ENCODE measurements at regions not wholly inside any gene's neighbourhood (a gene's known extent, or its start where the extent isn't known, plus 50 kb on each side); places are given as distances from the start of the nearest gene placed in this dataset.

DNA sequence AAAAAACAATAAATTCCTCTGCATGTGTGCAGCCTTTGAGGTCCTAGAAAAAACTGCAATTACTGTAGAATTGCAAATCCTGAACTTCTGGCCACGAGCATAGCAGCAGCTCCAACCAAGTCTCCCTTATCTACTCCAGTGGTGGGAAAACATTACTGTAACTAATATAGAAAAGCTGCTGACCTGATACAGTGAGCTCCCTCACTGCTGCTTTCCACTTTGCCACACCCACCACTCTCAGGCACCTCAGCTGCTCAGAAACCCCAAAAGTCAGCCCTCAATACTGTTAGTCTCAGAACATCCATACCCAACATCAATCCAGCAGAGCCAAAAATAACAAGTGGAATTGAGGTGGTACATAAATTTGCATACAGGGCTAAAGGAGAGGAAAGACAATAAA is 192.5 kb downstream of the POU4F1 start:
- no peak overlapping the region for H3K27ac ChIP-seq
- TF ChIP-seq EZH2 (IDR thresholded peaks at IDR 0.05) (no peak), POLR2AphosphoS5 (IDR thresholded peaks at IDR 0.05; ENCODE audit: borderline replicate concordance, low read depth, low read length) (no peak), FOXP2 (optimal IDR thresholded peaks at IDR 0.05; ENCODE audit: control extremely low read depth, extremely low read length, insufficient read depth) (no peak)
- no peaks in the 10 kb centered on the region for H3K9me3 ChIP-seq (ENCODE audit: low read depth, low read length)
- H3K36me3 ChIP-seq (ENCODE audit: insufficient read depth, low read length), result no peaks in the 10 kb centered on the region
- H3K4me3 ChIP-seq, result no peak overlapping the region
- DNase-seq (ENCODE audit: low read depth, low spot score), result no peak
- no peak overlapping the region for H3K9ac ChIP-seq (ENCODE audit: insufficient read length)

DNA sequence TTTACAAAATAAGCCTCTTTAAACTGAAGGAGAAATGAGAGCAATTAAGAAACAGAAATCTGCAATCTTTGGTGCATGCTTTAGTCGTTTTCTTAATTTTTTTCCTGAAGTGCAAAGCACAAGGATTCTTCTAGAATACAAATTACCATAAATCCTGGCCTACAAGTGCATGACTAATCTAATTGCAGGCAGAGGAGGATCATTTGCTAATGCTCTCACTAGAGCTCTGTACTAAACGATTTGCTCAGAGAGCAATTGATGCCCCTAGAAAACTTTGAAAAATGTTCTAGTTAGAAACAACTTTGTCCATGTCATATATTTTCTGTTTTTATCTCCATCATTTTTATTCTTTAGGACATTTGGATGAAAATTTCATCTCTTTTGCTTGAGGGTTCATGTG is 193.2 kb downstream of the POU4F1 start:
- Histone ChIP-seq H3K9me3 (ENCODE audit: low read depth, low read length) (no peaks in the 10 kb centered on the region), H3K4me3 (no peak overlapping the region), H3K9ac (ENCODE audit: insufficient read length) (no peak overlapping the region), H3K27ac (no peak overlapping the region), H3K36me3 (ENCODE audit: insufficient read depth, low read length) (no peaks in the 10 kb centered on the region)
- no peak for DNase-seq (ENCODE audit: low read depth, low spot score)
- no peak for TF ChIP-seq FOXP2 (optimal IDR thresholded peaks at IDR 0.05; ENCODE audit: control extremely low read depth, extremely low read length, insufficient read depth)
- TF ChIP-seq EZH2 (IDR thresholded peaks at IDR 0.05), result no peak
- TF ChIP-seq POLR2AphosphoS5 (IDR thresholded peaks at IDR 0.05; ENCODE audit: borderline replicate concordance, low read depth, low read length), result no peak

DNA sequence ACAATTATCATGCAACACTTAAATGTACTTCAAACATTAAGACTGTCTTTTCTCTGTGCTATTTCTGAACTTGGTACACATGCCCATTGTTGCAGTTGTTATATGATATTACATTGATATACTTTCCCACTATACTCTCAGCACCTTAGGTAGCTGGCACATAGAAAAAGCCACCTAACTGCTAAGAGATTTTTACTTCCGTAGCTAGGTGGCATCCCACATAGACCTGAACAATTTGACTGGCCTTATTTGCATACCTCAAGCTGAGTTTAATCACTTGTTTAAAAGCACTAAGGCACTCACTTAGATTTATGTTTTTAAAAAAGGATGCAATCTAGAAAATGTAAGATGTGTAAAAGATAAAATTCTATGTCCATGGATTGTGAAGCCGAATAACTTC is 194.2 kb downstream of the POU4F1 start:
- H3K9me3 ChIP-seq (ENCODE audit: low read depth, low read length), result no peaks in the 10 kb centered on the region
- H3K9ac ChIP-seq (ENCODE audit: insufficient read length), result no peak overlapping the region
- H3K4me3 ChIP-seq, result no peak overlapping the region
- no peak for DNase-seq (ENCODE audit: low read depth, low spot score)
- no peak for TF ChIP-seq EZH2 (IDR thresholded peaks at IDR 0.05)
- no peak for TF ChIP-seq FOXP2 (optimal IDR thresholded peaks at IDR 0.05; ENCODE audit: control extremely low read depth, extremely low read length, insufficient read depth)
- no peak for TF ChIP-seq POLR2AphosphoS5 (IDR thresholded peaks at IDR 0.05; ENCODE audit: borderline replicate concordance, low read depth, low read length)
- H3K27ac ChIP-seq, result no peak overlapping the region
- no peaks in the 10 kb centered on the region for H3K36me3 ChIP-seq (ENCODE audit: insufficient read depth, low read length)

DNA sequence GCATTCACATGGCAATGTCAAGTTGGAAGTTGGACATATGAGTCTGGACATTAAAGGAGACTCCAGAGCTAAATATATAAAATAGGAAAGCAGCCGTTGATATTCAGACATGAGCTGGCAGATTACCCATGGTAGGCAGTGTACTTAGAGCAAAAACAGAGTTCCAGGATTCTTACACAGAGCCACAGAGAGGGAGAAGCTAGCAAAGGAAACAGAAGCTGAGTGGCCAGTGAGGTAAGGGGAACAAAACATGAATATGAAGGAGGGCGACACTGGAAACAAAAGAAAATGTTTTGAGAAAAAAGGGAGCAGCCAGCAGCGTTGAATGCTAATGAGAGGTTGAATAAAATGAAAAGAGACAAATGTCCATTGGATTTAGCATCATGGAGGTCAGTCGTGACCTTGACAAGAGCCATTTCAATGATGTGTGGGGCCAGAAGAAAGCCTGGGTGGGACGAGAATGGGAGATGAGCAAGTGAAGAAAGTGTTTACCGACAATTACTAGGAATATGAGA is 198.4 kb downstream of the POU4F1 start:
- H3K4me3 ChIP-seq, result no peak overlapping the region
- no peak for DNase-seq (ENCODE audit: low read depth, low spot score)

DNA sequence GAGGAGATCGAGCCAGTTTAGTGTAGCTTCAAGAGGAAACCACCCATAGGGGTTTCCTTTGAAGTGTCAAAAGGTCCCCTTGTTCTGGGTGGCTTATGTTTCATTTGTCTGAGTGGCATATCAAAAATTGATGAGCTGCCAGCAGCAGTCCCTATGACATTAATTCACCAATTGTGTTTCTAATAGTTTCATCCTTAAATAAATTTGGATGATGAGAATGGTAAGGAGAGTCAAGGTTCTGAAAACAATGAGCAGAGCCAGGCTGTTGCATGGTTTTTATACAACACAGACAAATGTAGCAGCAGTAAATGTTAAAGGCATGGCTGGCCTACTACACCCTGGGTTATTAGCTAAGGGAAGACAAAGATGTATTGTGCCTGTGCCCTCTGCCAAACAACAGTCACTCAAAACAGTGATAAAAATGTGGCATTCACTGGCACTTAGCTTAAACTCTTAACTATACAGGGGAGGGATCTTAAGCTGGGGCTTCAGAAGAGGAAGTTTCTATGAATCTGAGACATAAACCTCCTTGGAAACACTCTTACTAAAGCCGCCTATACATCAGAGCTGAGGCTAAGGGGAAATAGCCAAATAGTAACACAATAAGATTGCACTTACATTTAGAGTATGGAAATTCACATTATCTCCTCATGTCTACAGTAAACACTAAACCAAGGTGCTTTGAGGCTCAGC is 200.5 kb downstream of the POU4F1 start:
- Histone ChIP-seq H3K4me3 (no peak overlapping the region), H3K9ac (ENCODE audit: insufficient read length) (no peak overlapping the region), H3K9me3 (ENCODE audit: low read depth, low read length) (no peaks in the 10 kb centered on the region), H3K27ac (no peak overlapping the region), H3K36me3 (ENCODE audit: insufficient read depth, low read length) (no peaks in the 10 kb centered on the region)
- DNase-seq (ENCODE audit: low read depth, low spot score), result no peak
- no peak for TF ChIP-seq POLR2AphosphoS5 (IDR thresholded peaks at IDR 0.05; ENCODE audit: borderline replicate concordance, low read depth, low read length)
- TF ChIP-seq EZH2 (IDR thresholded peaks at IDR 0.05), result no peak
- TF ChIP-seq FOXP2 (optimal IDR thresholded peaks at IDR 0.05; ENCODE audit: control extremely low read depth, extremely low read length, insufficient read depth), result no peak

More for the DNA sequence above, 198.4 kb downstream of the POU4F1 start:
- no peak overlapping the region for H3K9ac ChIP-seq (ENCODE audit: insufficient read length)
- no peak overlapping the region for H3K27ac ChIP-seq
- no peaks in the 10 kb centered on the region for H3K9me3 ChIP-seq (ENCODE audit: low read depth, low read length)
- no peaks in the 10 kb centered on the region for H3K36me3 ChIP-seq (ENCODE audit: insufficient read depth, low read length)
- TF ChIP-seq POLR2AphosphoS5 (IDR thresholded peaks at IDR 0.05; ENCODE audit: borderline replicate concordance, low read depth, low read length), result no peak
- TF ChIP-seq FOXP2 (optimal IDR thresholded peaks at IDR 0.05; ENCODE audit: control extremely low read depth, extremely low read length, insufficient read depth), result no peak
- no peak for TF ChIP-seq EZH2 (IDR thresholded peaks at IDR 0.05)

DNA sequence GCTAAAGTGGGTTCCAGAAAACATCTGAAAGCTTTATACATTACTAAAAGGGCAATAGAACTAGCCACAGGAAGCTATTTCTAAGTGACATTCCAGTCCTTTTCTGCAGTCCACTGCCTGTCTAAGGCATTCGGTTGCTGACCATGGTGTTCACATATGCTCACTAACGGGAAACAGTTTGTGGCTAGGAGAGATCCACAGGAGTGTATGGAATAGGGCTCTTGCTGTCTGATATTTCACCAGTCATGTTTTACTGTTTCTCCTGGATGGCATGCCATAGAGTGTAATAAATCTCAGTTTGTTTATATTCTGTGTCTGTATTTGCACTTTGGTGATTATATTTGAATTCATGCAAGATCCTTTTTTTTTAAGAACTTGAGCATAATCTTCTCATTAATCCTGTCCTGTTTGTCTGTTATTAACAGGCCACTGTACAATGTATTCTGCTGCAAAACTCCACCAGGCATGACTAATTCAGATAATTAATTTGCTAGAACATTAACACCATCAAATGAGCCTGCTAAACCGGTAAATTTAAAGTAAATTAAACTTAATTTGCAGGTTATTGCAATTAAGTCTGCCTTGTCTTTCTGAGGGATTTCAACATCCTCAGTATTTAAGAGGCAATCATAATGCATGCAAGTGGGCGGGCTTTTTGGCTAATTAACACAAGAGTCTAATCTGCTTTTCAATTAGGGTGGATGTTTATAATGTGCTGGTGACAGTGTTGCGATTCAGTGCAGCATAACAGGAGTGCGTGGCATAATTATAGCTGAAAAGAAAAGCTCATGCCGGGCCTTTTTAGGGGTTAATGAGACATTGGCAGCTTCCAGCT is 201.3 kb downstream of the POU4F1 start:
- TF ChIP-seq EZH2 (IDR thresholded peaks at IDR 0.05), result no peak
- TF ChIP-seq FOXP2 (optimal IDR thresholded peaks at IDR 0.05; ENCODE audit: control extremely low read depth, extremely low read length, insufficient read depth), result no peak
- no peak for TF ChIP-seq POLR2AphosphoS5 (IDR thresholded peaks at IDR 0.05; ENCODE audit: borderline replicate concordance, low read depth, low read length)
- DNase-seq (ENCODE audit: low read depth, low spot score), result no peak

DNA sequence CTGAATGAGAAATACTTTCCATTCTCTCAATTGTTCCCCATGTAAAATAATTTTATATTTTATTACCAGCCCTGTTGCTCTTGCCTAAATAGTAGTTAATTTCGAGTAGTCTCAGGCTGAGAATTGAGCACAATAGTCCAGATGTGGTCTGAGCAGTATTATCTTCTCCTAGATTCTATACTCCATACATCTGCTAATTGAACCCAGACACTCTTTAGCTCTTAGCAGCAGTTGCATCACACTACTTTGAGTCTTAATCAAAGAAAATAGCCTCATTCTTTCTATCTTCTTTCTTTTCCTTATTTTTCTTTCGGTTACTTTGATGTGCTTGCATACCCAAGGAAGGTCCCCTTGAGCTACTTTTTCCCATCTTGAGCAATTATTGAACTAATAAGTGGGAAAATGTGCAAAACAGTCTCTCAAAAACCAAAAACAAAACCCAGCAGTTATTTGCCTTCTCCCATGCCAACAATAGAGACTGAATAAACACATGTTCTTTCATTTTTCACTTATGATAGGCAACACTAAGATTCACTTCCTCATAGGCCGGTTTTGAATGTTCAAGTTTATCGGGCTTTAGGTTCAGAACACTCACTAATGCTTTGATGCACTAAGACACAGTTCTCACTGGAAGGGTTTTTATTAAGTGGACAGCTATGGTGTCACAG is 204.5 kb downstream of the POU4F1 start:
- H3K4me3 ChIP-seq, result no peak overlapping the region
- no peaks in the 10 kb centered on the region for H3K9me3 ChIP-seq (ENCODE audit: low read depth, low read length)
- H3K9ac ChIP-seq (ENCODE audit: insufficient read length), result no peak overlapping the region
- DNase-seq (ENCODE audit: low read depth, low spot score), result no peak
- H3K27ac ChIP-seq, result no peak overlapping the region
- TF ChIP-seq POLR2AphosphoS5 (IDR thresholded peaks at IDR 0.05; ENCODE audit: borderline replicate concordance, low read depth, low read length) (no peak), FOXP2 (optimal IDR thresholded peaks at IDR 0.05; ENCODE audit: control extremely low read depth, extremely low read length, insufficient read depth) (no peak), EZH2 (IDR thresholded peaks at IDR 0.05) (no peak)
- no peaks in the 10 kb centered on the region for H3K36me3 ChIP-seq (ENCODE audit: insufficient read depth, low read length)

More for the DNA sequence above, 201.3 kb downstream of the POU4F1 start:
- Histone ChIP-seq H3K4me3 (no peak overlapping the region), H3K9ac (ENCODE audit: insufficient read length) (no peak overlapping the region), H3K36me3 (ENCODE audit: insufficient read depth, low read length) (no peaks in the 10 kb centered on the region), H3K9me3 (ENCODE audit: low read depth, low read length) (no peaks in the 10 kb centered on the region), H3K27ac (no peak overlapping the region)
